OCI-LY1 (cell line): ENCODE measurements at regions not wholly inside any gene's neighbourhood (a gene's known extent, or its start where the extent isn't known, plus 50 kb on each side); places are given as distances from the start of the nearest gene placed in this dataset.

Experiments
- H2AFZ ChIP-seq: fragments of 200-600 bp; sonication (generic), shearing (Covaris generic); 2 replicates; pipeline ENCODE4 v1.6.0; 2014; ENCODE audit warnings: antibody characterized with exemption, mild to moderate bottlenecking, low read length
- H3F3A ChIP-seq: fragments of 200-600 bp; sonication (generic), shearing (Covaris generic); 2 replicates; pipeline ENCODE4 v1.6.0; 2014; ENCODE audit warnings: mild to moderate bottlenecking, antibody characterized with exemption, low read length, moderate library complexity; ENCODE audit not compliant: insufficient read depth
- H3K27ac ChIP-seq: fragments of 200-600 bp; sonication (generic); 2 replicates; pipeline ENCODE4 v1.5.1; 2014; ENCODE audit warnings: low read length, mixed run types, mild to moderate bottlenecking, low read depth; ENCODE audit not compliant: poor library complexity, severe bottlenecking
- H3K27me3 ChIP-seq: fragments of 200-600 bp; sonication (generic); 2 replicates; pipeline ENCODE4 v1.6.0; 2014; ENCODE audit warnings: antibody characterized with exemption, mild to moderate bottlenecking, low read length, moderate library complexity; ENCODE audit not compliant: insufficient read depth
- H3K36me3 ChIP-seq: fragments of 200-600 bp; sonication (generic); 2 replicates; pipeline ENCODE4 v1.6.1; 2014; ENCODE audit warnings: mild to moderate bottlenecking, antibody characterized with exemption, low read length, moderate library complexity, mixed read lengths; ENCODE audit not compliant: insufficient read depth
- H3K4me1 ChIP-seq: fragments of 200-600 bp; sonication (generic); 2 replicates; pipeline ENCODE4 v1.5.1; 2014; ENCODE audit warnings: mild to moderate bottlenecking, low read length, moderate library complexity; ENCODE audit not compliant: insufficient read depth, severe bottlenecking
- H3K4me2 ChIP-seq: fragments of 200-600 bp; sonication (generic), shearing (Covaris generic); 2 replicates; pipeline ENCODE4 v1.6.1; 2014; ENCODE audit warnings: low read length
- H3K4me3 ChIP-seq: fragments of 200-600 bp; sonication (generic); 2 replicates; pipeline ENCODE4 v1.5.1; 2014; ENCODE audit warnings: low read length, low read depth, mild to moderate bottlenecking, mixed read lengths; ENCODE audit not compliant: poor library complexity, severe bottlenecking
- H3K79me2 ChIP-seq: fragments of 200-600 bp; shearing (Covaris generic); 2 replicates; pipeline ENCODE4 v1.6.1; 2016; ENCODE audit warnings: mixed run types, low read length, mixed read lengths; ENCODE audit not compliant: insufficient read depth
- H3K9ac ChIP-seq: fragments of 200-600 bp; sonication (generic), shearing (Covaris generic); 2 replicates; pipeline ENCODE4 v1.6.1; 2014; ENCODE audit warnings: mild to moderate bottlenecking, low read length, mixed read lengths
- H3K9me2 ChIP-seq: fragments of 200-600 bp; sonication (generic), shearing (Covaris generic); 2 replicates; pipeline ENCODE4 v1.6.1; 2014; ENCODE audit warnings: low read depth, mild to moderate bottlenecking, low read length, mixed read lengths
- H3K9me3 ChIP-seq: fragments of 200-600 bp; shearing (Covaris generic); 2 replicates; pipeline ENCODE4 v1.6.1; 2014; ENCODE audit warnings: low read length, mixed read lengths
- H4K20me1 ChIP-seq: fragments of 200-600 bp; sonication (generic), shearing (Covaris generic); 2 replicates; pipeline ENCODE4 v1.6.0; 2016; ENCODE audit warnings: mild to moderate bottlenecking, low read length; ENCODE audit not compliant: insufficient read depth
- EZH2 ChIP-seq: fragments of 200-600 bp; sonication (generic), shearing (Covaris generic); IDR thresholded peaks from 2 replicates; pipeline ENCODE4 v1.8.0; 2017; ENCODE audit warnings: borderline replicate concordance, mixed run types, mild to moderate bottlenecking, antibody characterized with exemption, low read length, moderate library complexity, mixed read lengths
- TF ChIP-seq, protein P1 (sequence below): fragments of 200-600 bp; sonication (generic), shearing (Covaris generic); IDR thresholded peaks from 2 replicates; pipeline ENCODE4 v1.5.1; 2017; ENCODE audit warnings: mild to moderate bottlenecking, antibody characterized with exemption, low read length, moderate library complexity, mixed read lengths

DNA sequence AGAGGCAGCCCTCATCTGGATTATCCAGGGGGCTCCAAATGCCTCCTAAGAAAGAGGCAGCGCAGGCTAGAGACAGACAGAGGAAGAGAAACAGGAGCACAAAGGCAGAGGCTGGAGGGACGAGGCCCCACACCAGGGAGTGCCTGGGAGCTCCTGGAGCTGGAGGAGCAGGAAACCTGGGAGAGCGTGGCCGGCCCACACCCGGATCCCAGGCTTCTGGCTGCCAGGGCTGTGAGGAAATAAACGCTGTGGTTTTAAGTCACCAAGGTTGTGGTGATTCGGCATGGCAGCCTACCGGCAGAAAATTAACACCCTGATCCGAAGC is 165.5 kb downstream of the OLFM1 start:
- no peak overlapping the region for H3K4me2 ChIP-seq
- no peaks in the 10 kb centered on the region for H3K36me3 ChIP-seq
- no peak overlapping the region for H3K4me3 ChIP-seq
- H2AFZ ChIP-seq: no peak overlapping the region
- no peaks in the 10 kb centered on the region for H3K9me3 ChIP-seq
- H3K9me2 ChIP-seq: no peaks in the 10 kb centered on the region
- H3K9ac ChIP-seq: no peak overlapping the region
- H3K27ac ChIP-seq: no peak overlapping the region
- no peak for TF ChIP-seq EZH2
- TF ChIP-seq, protein P1, sequence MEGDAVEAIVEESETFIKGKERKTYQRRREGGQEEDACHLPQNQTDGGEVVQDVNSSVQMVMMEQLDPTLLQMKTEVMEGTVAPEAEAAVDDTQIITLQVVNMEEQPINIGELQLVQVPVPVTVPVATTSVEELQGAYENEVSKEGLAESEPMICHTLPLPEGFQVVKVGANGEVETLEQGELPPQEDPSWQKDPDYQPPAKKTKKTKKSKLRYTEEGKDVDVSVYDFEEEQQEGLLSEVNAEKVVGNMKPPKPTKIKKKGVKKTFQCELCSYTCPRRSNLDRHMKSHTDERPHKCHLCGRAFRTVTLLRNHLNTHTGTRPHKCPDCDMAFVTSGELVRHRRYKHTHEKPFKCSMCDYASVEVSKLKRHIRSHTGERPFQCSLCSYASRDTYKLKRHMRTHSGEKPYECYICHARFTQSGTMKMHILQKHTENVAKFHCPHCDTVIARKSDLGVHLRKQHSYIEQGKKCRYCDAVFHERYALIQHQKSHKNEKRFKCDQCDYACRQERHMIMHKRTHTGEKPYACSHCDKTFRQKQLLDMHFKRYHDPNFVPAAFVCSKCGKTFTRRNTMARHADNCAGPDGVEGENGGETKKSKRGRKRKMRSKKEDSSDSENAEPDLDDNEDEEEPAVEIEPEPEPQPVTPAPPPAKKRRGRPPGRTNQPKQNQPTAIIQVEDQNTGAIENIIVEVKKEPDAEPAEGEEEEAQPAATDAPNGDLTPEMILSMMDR: no peak
- H3K79me2 ChIP-seq: no peaks in the 10 kb centered on the region
- 0 out of 2 replicates have a peak, but pooled peaks cover 6% of the 10 kb centered on the region for H3K27me3 ChIP-seq
- no peaks in the 10 kb centered on the region for H4K20me1 ChIP-seq
- no peaks in the 10 kb centered on the region for H3K4me1 ChIP-seq
- H3F3A ChIP-seq: no peaks in the 10 kb centered on the region

DNA sequence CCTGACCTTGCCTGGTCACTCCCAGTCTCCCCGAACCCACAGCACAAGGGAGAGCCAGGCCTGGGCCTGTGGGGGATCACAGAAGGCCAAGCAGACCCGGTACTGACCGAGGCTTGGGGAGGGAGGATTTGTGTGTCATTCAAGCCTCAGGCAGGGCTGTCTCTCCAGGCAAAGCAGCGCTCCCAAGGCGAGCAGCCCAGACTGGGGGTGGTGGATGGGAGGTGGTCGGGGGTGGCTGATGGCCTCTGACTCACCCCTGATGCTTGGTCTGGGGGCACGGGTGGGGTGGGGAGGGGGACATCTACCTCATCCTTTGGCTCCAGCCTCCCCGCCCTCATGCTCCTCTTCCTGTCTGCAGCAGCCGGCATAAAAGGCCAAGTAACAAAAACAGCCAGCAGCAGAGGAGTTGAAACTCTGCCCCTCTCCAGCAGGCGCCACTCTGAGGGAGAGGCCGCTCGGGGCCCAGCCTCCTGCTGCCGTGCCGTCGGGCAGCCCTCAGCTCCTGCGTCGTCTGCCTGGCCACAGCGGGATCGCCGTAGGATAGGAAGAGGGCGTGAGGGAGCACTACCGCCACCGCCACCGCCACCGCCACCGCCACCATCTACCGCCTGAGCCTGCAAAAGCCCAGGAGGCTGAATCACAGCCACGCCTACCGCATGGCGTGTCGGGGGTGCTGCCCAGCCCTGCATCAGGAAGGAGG is 166.0 kb downstream of the OLFM1 start:
- no peak for TF ChIP-seq EZH2
- no peak overlapping the region for H3K27ac ChIP-seq
- H3K9me3 ChIP-seq: no peaks in the 10 kb centered on the region
- H3K4me1 ChIP-seq: no peaks in the 10 kb centered on the region
- H3K9ac ChIP-seq: no peak overlapping the region
- H3K36me3 ChIP-seq: no peaks in the 10 kb centered on the region
- no peaks in the 10 kb centered on the region for H3K9me2 ChIP-seq
- H2AFZ ChIP-seq: no peak overlapping the region
- H3F3A ChIP-seq: no peaks in the 10 kb centered on the region
- H4K20me1 ChIP-seq: no peaks in the 10 kb centered on the region
- H3K4me2 ChIP-seq: no peak overlapping the region
- no peak overlapping the region for H3K4me3 ChIP-seq
- H3K79me2 ChIP-seq: no peaks in the 10 kb centered on the region
- 0 out of 2 replicates have a peak, but pooled peaks cover 6% of the 10 kb centered on the region for H3K27me3 ChIP-seq

DNA sequence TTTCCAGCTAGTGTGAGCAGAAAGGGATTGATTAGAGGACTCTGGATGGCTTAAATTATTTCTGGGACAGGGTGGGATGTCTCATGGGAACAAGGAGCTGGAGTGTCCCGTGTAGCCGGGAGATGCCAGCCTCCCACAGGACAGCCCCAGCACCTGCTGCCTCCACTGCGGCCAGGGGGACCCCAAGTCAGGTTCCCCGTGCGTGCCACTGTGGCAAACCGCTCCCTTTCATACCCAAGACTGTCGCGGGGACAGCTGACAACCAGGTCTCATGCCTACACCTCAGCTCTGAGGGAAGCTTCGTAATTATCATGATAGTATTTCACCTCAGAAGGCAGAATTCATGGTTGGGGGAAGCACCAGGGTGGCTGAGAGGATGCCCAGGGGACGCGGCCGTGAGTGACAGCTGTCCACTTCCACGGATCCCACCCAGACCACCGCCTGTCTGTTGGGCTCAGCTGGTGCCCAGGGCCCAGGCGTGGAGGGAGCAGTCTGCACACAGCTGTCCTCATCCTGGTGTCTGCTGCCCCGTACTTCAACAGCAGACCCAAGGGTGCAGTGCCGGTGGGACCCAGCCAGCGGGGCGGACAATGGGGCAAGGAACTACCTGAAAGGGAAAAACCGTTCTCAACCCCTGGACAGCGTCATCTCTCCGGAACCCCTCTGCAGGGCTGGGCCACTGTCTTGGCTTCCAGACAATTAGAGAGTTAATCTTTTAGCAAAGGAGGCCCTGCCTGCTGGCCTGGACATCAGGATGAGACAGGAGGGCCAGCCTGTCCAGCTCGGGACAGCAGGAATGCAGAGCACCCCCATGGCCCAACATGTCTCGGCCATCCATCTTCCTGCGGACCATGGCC is 166.9 kb downstream of the OLFM1 start:
- Histone ChIP-seq H3K4me2 (no peak overlapping the region), H3K27ac (no peak overlapping the region), H3K4me1 (no peaks in the 10 kb centered on the region)

More for the DNA sequence above, 166.9 kb downstream of the OLFM1 start:
- Histone ChIP-seq H3F3A (no peaks in the 10 kb centered on the region), H3K79me2 (no peaks in the 10 kb centered on the region), H3K9me2 (no peaks in the 10 kb centered on the region), H4K20me1 (no peaks in the 10 kb centered on the region), H3K36me3 (no peaks in the 10 kb centered on the region), H3K9me3 (no peaks in the 10 kb centered on the region), H3K9ac (no peak overlapping the region), H3K4me3 (no peak overlapping the region), H3K27me3 (0 out of 2 replicates have a peak, but pooled peaks cover 6% of the 10 kb centered on the region), H2AFZ (no peak overlapping the region)
- TF ChIP-seq, protein P1: no peak
- TF ChIP-seq EZH2: no peak
